ENCODE measurements at regions not wholly inside any gene's neighbourhood (a gene's known extent, or its start where the extent isn't known, plus 50 kb on each side); places are given as distances from the start of the nearest gene placed in this dataset.
"Not testable (repeated sequence)": the region's sequence is repeated elsewhere in the genome, so short reads cannot be mapped to it uniquely, and the experiment has no call there.

GRCh38 chr2:223470602-223471001, 131.6 kb downstream of the SCG2 start:
- no peak for FAIRE-seq

- FAIRE-seq, result no peak
These were observed 129.4 kb downstream of the SCG2 start for GRCh38 chr2:223472771-223473170.

- FAIRE-seq, result no peak
These were observed 127.3 kb downstream of the SCG2 start for GRCh38 chr2:223474893-223475292.

GRCh38 chr2:223475901-223476300, 126.3 kb downstream of the SCG2 start:
- no peak for FAIRE-seq

- FAIRE-seq, result no peak
These were observed 124.8 kb downstream of the SCG2 start for GRCh38 chr2:223477318-223477717.

- no peak for FAIRE-seq
These were observed 120.7 kb downstream of the SCG2 start for GRCh38 chr2:223481486-223481885.

GRCh38 chr2:223486751-223487150, 115.4 kb downstream of the SCG2 start:
- peak; percentile 90 for FAIRE-seq

GRCh38 chr2:223487214-223487846, 114.8 kb downstream of the SCG2 start:
- FAIRE-seq, result peak; percentile 5

GRCh38 chr2:223488814-223489213, 113.3 kb downstream of the SCG2 start:
- FAIRE-seq, result peak; percentile 100

GRCh38 chr2:223494496-223494895, 107.7 kb downstream of the SCG2 start:
- FAIRE-seq, result no peak

GRCh38 chr2:223494942-223495341, 107.2 kb downstream of the SCG2 start:
- peak; percentile 91 for FAIRE-seq

GRCh38 chr2:223496853-223497252, 105.3 kb downstream of the SCG2 start:
- not testable (repeated sequence) for FAIRE-seq

GRCh38 chr2:223500709-223501108, 101.5 kb downstream of the SCG2 start:
- FAIRE-seq, result peak; percentile 90

- peak; percentile 82 for FAIRE-seq
These were observed 100.5 kb downstream of the SCG2 start for GRCh38 chr2:223501641-223502040.

GRCh38 chr2:223503746-223504145, 98.4 kb downstream of the SCG2 start:
- no peak for FAIRE-seq

GRCh38 chr2:223508372-223508771, 93.8 kb downstream of the SCG2 start:
- FAIRE-seq, result no peak

- no peak for FAIRE-seq
These were observed 91.4 kb downstream of the SCG2 start for GRCh38 chr2:223510713-223511112.

GRCh38 chr2:223511168-223511567, 91.0 kb downstream of the SCG2 start:
- FAIRE-seq, result no peak

- FAIRE-seq, result no peak
These were observed 88.2 kb downstream of the SCG2 start for GRCh38 chr2:223513771-223514455.

GRCh38 chr2:223519471-223519870, 82.7 kb downstream of the SCG2 start:
- FAIRE-seq, result no peak

- FAIRE-seq, result peak; percentile 82
These were observed 79.4 kb downstream of the SCG2 start for GRCh38 chr2:223522796-223523195.

- FAIRE-seq, result peak; percentile 43
These were observed 78.6 kb downstream of the SCG2 start for GRCh38 chr2:223523551-223524001.

- FAIRE-seq, result no peak
These were observed 78.1 kb downstream of the SCG2 start for GRCh38 chr2:223524066-223524465.

- peak; percentile 90 for FAIRE-seq
These were observed 76.1 kb downstream of the SCG2 start for GRCh38 chr2:223526106-223526505.

- peak; percentile 13 for FAIRE-seq
These were observed 74.1 kb downstream of the SCG2 start for GRCh38 chr2:223528036-223528435.
